ENCODE measurements at regions not wholly inside any gene's neighbourhood (a gene's known extent, or its start where the extent isn't known, plus 50 kb on each side); places are given as distances from the start of the nearest gene placed in this dataset.

DNA sequence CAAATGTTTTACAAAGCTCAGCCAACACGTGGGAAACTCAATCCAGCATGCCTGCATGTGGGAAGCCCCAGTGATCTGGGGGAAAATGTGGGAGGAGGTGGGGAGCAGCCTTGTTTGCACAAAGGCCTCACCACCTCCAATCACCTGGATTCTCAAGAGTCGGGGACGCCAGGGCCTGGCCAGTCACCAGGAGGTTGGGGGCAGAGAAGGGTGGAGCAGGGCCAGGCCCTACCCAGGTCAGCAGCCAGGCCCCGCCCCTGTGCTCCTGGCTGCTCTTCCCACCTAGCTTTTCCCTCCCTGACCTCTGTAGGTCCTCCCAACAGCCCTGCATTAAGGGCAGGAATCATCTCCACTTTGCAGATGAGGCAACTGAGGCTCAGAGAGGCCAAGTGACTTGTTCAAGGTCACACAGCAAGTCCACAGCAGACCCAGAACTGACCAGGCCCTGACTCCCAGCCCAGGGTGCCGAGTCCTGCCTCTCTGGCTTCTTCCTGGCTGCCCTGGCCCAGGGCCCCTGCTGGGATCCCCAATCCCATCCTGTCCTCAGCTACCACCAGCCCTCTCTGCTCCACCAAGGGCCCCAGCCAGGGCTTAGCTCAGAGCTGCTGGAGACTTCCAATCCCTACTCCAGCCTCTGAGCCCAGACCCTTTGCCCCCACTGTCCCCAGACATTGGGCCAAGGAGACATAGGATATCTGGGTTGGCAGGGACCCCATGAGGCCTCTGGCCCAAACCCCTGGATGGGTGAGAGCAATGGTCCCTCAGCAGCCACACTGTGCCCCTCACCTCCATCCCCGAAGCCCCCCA, 508.6 kb downstream of the PTPRU start:
- DNase-seq = no peak

DNA sequence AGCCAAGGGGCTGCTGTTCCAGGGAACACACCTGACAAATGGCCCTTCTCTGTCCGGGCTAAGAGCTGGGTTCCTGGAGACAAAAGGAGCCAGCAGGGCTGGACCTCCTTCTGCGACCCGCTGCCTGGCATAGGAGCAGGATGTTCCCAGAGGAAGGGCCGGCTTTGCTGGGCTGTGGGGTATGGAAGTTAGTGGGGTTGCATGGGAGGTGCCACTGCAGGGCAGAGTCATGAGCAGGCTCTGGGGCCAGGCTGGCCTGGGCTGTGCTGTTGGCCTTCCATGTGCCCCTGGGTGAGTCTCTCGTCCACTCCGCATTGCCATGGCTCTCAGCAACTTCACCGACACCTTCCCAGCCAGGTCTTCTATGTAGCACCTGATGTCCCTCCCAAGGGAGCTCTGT, 507.6 kb downstream of the PTPRU start:
- no peak for DNase-seq

DNA sequence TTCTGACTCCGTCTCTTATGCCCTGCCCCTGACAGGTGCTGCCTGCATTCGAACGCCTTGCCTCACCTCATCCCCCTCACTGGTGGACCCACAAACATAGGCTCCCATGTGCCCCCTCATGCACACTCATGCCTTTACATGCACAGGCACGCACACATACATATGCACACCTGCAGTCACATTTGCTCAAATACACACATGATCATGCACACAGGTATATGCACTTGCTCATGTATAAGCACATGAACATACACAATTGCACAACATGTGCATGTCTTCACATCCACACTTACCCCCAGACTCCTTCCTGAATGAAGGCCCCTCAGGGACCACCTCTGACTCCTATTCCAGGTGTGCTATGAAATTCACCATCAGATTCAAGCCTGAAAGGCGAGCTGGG, 506.9 kb downstream of the PTPRU start:
- DNase-seq = no peak

DNA sequence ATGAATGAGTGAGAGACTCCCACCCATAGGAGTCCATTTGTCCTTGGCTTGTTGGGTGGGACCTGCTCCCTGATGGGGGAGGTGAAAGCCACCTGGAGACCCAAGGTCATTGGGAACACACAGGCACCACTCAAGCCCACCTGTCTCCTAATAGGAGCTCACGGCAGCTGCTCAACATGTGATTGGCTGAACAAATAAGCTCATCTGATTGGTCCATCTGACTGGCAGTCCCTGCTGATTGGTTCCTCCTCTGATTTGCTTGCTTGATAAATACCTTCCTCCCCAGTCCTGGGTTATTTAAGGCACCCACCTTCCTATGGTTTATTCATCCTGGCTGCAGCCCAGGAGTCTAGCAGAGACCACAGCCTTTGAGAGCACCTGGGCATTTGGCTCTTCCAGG, 502.9 kb downstream of the PTPRU start:
- no peak for DNase-seq

DNA sequence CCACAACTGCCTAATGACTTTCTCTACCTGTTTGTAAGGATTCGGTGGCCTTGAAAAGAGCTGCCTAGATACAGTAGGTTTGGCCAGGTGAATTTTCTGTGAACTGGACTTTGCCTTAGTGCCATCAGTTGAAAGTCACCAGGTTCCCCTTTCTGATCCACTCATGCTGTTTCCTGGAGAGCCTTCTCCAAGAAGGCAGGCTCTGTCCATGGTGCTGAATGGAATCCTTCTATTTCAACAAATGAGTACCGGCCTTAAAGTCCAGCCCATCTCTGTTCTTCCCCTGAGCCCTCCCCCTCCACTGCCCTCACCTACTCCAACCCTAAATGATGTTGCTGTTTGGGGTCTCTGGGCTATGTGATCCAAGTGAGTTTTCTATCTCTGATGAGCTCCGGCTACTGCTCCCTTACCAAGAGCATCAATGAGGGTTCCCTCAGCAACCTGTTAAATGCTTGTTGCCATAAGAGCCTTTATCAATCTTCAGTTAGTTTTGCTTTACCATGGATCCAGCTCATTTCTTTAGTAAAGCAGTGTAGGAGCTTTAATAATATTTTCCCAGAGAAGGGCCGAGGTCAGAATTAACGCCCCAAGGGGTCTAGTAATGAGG, 500.4 kb downstream of the PTPRU start:
- DNase-seq = no peak

DNA sequence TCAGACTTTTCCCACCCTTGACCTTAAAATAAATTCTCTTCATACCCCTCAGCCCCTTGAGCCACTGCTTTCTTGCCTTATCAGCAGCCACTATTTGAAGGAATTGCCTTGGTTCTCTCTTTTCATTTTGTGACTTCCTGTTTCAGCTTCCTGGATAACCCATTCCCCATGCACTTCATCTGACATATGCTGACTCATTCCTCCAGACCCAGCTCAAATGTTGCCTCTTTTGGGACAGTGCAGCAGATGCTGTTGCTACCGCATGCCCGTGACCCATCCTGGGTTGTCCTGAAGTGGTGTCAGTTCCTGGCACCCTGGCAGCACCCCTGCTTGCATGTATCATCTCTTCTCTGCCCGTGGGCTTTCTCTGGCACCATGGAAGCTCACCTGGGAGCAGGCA, 496.1 kb downstream of the PTPRU start:
- no peak for DNase-seq

DNA sequence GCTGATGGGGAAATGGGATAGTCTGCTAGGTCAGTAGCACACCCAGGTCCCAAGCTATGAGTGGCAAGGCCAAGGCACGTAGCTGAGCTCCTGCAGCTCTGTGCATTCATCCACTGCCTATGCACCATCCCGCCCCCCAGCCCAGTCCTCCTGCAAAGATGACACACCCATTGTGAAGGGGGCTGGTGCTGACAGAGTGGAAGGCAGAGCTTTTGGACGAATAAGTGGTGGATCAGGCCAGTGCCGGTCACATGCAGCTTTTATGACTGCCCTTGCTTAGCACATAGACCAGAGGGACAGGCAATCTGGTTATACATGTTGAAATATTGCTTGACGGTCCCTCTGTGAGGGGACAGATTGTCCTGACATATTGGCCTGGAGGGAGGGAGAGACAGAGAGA, 494.3 kb downstream of the PTPRU start:
- no peak for DNase-seq

DNA sequence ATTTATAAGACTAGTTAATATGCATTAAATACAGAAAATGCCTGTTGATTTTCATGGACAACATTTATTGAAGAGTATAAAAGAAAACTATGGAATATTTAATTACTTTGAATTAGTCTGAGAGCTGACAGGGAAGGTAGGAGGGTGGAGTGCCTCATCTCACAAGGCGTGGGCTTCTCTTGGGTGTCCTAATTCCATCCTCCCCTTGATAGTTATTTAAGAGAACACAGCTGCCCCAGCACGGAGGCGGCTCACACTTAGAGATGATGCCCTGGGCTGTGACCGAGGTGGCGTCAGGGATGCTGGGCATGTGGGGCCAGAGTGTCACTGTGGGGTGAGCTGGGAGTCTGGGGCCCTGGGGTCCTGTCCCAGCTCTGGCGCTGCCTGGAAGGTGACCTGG, 493.0 kb downstream of the PTPRU start:
- DNase-seq = no peak

DNA sequence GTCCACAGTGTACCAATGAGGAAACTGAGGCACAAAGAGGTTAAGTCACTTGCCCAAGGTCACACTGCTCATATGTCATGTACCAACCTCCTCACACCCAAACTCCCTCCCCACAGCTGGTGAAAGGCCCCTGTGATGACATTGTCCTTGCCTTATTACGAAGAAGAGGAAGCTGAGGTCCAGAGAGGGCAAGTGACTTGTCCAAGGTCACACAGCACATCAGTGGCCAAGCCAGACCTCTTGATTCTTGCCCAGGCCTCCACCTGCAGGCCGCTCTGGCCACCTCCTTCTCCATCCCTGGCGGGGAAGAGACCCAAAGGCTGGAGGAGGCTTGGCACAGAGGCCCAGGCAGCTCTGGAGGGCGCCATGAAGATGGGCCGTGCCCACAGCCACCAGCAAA, 492.4 kb downstream of the PTPRU start:
- DNase-seq = no peak

DNA sequence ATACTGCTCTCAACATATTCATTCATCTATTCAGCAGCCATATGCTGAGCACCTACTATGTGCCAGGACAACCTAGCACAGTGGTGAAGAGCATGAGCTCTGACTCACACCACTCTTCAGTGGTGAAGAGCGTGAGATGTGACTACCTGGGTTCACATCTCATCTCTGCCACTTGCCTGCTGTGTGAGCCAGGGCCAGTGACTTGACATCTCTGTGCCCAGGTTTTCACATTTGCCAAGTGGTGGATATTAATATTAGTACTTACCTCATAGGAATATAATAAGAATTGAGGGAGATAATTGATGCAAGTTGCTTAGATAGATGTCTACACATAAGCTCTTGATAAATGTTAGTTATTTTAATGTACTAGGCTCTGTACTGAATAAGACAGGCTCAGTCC, 488.9 kb downstream of the PTPRU start:
- no peak for DNase-seq

DNA sequence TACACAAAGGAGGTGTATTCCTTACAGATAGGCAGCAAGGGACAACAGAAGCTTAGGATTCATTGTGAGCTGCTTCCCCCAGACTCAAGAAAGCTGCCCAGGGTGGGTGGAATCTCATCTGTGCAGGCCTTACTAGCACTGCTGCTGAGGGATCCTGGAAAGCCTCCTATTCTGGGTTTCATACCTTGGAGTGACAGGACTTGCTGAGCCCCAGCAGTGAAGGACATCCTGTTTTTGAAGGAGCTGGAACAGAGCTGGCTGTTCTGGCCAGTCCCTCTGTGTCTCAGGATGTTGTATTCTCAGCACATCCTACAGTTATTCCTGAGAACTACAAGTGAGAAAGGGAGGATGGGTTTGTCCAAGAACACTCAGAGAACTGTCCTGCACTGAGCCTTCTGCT, 486.3 kb downstream of the PTPRU start:
- no peak for DNase-seq

DNA sequence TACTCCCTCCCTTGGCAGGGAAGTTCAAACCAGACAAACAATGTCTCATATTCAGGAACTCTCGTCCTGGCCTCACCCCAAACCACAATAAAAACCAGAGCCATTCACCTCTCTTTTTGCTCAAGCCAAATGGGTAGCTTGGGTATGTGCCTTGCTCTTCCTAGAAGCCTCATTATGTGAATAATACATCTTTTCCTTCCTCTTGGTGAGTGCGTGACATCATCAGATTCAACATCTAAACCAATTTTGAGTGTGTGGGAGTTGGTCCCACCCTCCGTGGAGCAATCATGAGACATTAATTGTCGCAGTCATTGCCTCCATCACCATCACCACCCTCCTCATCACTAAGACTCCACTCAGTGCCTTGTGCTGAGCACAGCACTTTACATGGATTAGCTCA, 482.9 kb downstream of the PTPRU start:
- no peak for DNase-seq

DNA sequence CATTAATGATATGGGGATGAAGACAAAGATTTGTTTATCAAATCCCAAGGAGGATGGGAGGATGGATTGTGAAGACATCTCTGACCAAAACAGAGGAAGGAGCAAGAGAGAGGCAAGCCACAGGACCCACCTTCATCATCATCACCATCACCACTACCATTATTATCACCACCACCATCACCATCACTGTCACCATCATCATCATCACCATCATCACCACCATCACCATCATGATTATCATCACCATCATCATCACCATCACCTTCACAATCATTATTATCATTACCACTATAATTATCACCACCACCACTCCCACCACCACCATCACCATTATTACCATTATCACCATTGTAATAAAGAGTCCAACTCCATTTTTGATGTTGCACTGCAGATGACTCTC, 482.5 kb downstream of the PTPRU start:
- no peak for DNase-seq

DNA sequence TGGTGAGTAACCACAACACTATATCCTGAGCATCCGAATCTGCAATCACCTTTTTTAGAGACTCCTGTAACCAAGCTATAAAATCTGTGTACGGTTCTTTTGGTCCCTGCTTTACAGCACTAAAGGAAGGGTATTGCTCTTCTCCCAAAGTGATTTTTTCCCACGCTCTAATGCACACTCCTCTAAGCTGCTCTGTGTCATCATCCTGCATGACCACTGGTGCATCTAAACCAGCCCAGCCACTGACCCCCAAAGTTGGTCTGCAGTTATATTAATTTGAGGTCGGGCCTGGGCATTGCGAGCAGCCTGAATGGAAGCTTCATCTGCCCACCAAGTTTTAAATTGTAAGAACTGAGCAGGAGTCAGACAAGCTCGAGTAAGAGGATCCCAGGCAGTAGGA, 480.0 kb downstream of the PTPRU start:
- DNase-seq = no peak

DNA sequence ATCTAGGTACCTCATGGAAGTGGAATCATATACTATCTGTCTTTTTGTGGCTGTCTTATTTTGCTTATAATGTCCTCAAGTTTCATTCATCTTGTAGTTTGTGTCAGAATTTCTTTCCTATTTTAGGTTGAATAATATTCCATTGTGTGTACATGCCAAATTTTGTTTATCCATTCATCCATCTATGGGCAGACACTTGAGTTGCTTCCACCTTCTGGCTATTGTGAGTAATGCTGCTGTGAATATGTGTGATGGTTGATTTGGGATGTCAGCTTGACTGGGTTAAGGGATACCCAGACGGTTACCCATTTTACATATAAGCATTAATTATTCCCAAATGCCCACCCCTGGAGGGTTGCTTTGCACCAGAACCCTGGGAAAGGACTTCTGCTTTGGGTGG, 477.5 kb downstream of the PTPRU start:
- DNase-seq = no peak

DNA sequence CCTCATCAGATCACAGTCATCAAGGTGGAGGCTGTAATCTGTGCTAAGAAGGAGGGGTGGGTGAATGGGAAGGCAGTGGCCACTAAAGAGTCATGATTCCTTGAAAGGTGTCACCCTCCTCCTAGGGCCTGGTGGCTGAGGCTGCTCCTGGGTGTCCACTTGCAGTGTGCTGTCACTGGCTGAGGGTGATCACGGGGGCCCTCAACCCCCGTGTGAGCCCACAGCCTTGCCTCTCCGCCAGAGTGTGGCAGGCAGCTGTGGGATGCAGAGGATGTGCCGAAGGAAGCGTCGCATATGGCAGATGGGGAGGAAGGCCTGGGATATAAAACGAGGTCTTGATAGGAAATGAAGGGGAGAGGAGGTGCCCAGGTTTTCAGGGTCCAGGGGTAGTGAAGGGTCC, 476.5 kb downstream of the PTPRU start:
- DNase-seq = no peak

DNA sequence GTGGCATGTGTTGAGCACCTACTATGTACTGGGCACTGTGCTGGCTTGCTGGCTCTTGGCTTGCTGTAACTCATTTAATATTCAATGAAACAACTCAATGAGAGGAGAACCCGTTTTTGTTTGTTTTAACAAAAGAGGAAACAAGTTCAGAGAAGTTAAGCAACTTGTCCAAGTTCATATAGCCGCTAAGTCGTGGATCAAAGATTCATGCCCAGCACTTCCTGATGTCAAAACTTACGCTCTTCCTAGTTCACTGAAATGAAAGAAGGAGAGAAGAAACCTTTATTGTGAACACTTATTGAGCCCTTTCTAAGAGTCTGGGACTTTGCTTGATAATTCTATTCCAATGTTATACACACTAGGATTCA, 475.9 kb downstream of the PTPRU start:
- DNase-seq = no peak

DNA sequence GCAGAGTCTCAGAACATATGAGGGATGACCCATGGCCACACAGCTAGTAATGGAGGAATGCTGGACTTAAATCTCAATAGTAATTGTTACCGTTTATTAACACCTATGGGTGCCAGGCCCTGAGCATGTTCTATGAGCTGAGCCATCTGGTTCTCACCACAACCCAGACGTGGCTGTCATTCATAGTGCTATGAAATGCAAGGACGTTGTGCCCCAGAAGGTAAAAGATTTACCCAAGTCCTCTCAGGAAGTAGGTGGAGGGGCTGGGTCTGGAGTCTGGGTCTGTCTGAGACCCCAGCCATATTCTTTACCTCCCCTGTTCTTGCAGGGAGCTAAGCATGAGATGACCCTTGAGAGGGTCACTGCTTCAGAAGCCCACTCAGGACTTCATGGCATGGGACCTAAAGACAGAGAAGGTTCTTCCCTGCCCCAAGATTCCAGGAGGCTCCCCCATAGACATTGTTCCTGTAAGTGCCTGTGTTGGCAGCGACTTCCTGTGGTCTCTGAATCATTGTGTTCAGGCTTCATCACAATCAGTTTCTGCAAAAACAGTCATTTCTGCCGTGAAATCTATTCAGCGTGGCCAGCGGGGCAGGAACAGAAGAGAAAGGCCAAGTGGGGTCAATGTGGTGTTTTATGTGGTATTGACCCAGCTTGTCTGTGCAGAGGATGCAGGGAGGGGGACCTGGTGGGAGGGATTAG, 475.4 kb downstream of the PTPRU start:
- DNase-seq = peak in 1 of 2 donors; percentile 17

DNA sequence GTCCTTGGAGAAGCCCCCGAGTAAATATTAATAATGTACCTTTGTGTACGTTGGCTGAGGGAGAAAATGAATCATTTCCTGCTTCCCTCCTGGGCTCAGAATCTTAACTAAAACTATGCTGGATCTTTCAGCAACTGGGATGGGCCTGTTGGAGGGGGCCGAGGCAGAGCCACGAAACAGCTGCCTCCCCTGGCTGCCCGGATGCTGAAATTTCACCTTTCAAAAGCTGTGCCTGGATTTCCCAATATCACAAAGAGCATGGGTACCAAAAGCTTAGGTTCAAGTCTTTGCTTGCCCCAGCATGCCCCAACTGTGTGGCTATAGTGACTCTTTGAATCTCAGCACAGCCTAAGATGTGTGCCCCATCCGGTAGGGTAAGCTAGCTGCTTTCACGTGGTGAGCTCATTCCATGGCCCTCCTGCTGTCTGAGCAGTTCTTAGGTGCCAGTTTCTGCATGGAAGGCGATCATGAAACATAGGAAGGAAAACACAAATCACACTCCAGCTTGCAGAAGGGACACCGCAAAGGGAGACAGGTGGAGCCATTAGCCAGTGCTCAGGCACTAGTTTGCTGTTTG, 473.5 kb downstream of the PTPRU start:
- DNase-seq = no peak

DNA sequence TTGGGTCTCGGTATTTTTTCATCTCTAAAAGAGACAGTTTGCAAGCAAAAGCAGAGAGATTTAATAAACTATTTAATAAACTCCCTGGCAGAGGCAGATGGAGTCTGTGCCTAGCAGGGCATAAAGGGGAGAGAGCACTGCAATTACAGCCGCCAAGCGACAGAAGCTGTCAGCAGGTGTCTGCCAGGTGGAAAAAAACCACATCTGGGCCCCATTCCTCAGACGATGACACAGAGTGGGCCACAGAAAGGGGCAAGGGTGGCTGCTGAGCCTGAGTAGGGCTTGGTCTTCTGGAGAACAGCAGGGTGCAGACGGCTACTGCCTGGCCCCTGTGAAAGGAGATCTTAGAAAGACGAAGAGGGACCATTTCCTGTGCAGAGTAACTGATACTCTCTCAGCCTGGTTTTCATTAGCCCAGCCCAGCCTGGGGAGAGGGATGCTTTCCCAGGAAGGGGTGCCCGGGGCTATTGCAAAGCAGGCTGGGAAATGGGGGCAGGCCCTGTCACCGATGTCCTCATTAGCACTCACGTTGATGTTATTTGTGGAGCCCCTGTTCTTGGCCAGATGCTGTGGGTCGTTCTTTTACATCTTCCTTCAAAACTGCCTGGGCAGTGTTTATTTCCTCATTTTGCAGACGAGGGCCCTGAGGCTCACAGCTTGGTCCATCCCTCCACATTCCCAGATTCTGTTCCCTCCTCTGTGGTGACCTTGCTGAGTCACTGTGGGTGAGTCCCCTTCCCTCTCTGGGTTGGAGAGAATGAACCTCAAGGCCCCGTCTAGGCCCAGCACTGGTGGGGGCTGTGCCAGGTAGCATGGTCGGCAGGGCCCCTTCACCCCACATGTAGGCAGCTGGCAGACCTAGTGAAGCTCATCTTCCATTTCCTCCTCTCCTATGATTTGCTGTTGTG, 472.7 kb downstream of the PTPRU start:
- DNase-seq = no peak

DNA sequence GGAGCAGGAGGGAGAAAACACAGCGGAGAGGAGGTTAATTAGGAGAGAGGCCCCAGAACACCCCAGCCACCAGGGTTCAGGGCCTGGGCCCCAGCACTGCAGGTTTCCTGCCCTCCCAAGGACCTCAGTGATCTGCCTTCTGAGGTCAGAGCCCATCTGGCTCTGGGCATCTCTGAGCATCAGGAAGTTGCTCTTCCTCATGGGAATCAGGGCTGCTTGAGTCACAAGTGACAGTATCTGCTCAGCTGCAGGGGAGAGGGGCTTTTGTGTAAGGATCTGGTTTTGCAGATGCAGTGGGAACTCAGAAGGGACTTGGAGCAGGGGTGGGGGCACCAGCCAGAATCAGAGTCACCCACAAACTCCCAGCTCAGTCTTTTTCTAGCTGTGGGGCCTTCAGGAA, 472.1 kb downstream of the PTPRU start:
- no peak for DNase-seq

DNA sequence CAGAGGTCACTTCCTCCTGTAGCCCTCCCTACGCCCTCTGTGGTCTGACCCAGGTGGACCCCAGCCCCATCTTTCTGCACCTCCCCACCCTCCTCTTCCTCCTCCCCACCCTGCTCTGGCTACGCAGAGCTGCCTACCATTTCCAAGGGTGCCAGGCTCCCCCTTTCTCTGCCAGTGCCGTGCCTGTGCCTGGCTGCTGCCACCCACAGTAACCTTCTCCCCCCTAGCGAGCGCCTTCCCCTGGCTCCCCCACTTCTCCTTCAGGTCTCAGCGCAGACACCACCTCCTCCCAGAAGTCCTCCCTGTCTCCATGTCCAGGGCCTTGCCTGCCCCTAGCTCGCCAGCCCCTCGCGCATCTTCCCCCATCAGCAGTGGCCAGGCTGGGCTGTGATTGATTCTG, 471.5 kb downstream of the PTPRU start:
- no peak for DNase-seq

DNA sequence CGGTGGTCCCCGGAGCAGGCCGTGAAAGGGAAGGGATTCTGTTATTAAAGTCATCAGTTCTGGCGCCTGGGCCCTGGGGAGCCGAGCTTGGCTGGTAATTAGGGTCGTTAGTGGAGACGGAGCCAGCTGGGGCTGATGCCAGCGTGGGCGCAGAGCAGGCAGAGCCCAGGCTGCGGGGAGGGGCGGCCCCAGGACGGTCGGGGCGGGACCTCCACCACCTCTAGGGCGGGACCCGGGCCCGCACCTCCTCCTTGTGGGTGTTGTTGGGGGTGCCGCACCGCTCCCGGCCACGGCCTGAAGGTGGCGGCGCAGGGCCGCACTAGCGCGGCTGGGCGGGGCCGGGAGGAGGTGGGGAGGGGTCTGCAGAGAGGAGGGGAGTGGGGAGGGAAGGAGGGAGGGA, 470.6 kb downstream of the PTPRU start:
- DNase-seq = no peak

Measured in bone marrow (tissue), 2 donors.